HEK293 (cell line): ENCODE measurements at regions not wholly inside any gene's neighbourhood (a gene's known extent, or its start where the extent isn't known, plus 50 kb on each side); places are given as distances from the start of the nearest gene placed in this dataset.

Experiments used
- CTCF ChIA-PET: fragments of 350-600 bp; formaldehyde crosslinking; extraction: SDS; loops from one replicate; lab custom pipeline; 2021; ENCODE audit warnings: antibody characterized with exemption; lab: Yijun Ruan, JAX
- POLR2A ChIA-PET: fragments of 300-600 bp; formaldehyde crosslinking; extraction: SDS; loops from one replicate; lab custom pipeline; 2020; ENCODE audit warnings: antibody characterized with exemption, inconsistent platforms; lab: Yijun Ruan, JAX
- H3K27ac ChIP-seq: fragments of 200-500 bp; sonication (Bioruptor generic); 2 replicates; pipeline ENCODE4 v1.5.1; 2014; ENCODE audit warnings: low read depth, low read length, control low read depth, inconsistent platforms; ENCODE audit errors: extremely low read depth
- H3K36me3 ChIP-seq, 2 experiments: fragments of 200-500 bp in 1 of 2; sonication (Bioruptor generic) in 1 of 2; 1 replicate in 1 of 2; 2 replicates in 1 of 2; pipeline ENCODE4 v1.5.1; 2014 to 2017; ENCODE audit warnings: inconsistent platforms in 2 of 2, low read length in 2 of 2; ENCODE audit not compliant: control insufficient read depth in 2 of 2, insufficient read depth in 1 of 2
- H3K4me1 ChIP-seq: fragments of 200-500 bp; sonication (Bioruptor generic); 2 replicates; pipeline ENCODE4 v1.5.1; 2014; ENCODE audit warnings: mild to moderate bottlenecking, low read length, inconsistent platforms; ENCODE audit not compliant: control insufficient read depth, insufficient read depth
- H3K4me3 ChIP-seq: 2 replicates; pipeline ENCODE4 v1.5.1; 2011; ENCODE audit warnings: low read depth, mild to moderate bottlenecking, control low read depth, low read length, moderate library complexity
- H3K9me3 ChIP-seq: fragments of 200-500 bp; sonication (Bioruptor generic); 2 replicates; pipeline ENCODE4 v1.5.1; 2014; ENCODE audit warnings: low read depth, low read length, inconsistent platforms; ENCODE audit not compliant: control insufficient read depth, insufficient read depth
- BCL11B ChIP-seq: fragments of 450-650 bp; formaldehyde crosslinking; IDR thresholded peaks from 2 replicates; pipeline ENCODE4 v1.5.1; 2016; ENCODE audit warnings: low read depth, missing biosample characterization, missing genetic modification characterization
- GLI2 ChIP-seq: fragments of 450-650 bp; formaldehyde crosslinking; IDR thresholded peaks from 2 replicates; pipeline ENCODE4; 2017; ENCODE audit warnings: missing biosample characterization, missing genetic modification characterization, low read depth, borderline replicate concordance
- GLIS1 ChIP-seq: fragments of 450-650 bp; formaldehyde crosslinking; IDR thresholded peaks from 2 replicates; pipeline ENCODE4 v1.5.1; 2016; ENCODE audit warnings: missing biosample characterization, missing genetic modification characterization
- IKZF3 ChIP-seq: fragments of 450-650 bp; IDR thresholded peaks from 2 replicates; pipeline ENCODE4 v1.5.0; 2018; ENCODE audit warnings: missing biosample characterization, mild to moderate bottlenecking, missing genetic modification characterization, moderate library complexity
- KLF1 ChIP-seq: fragments of 450-650 bp; formaldehyde crosslinking; IDR thresholded peaks from 2 replicates; pipeline ENCODE4 v1.5.1; 2016; ENCODE audit warnings: missing biosample characterization, missing genetic modification characterization
- KLF17 ChIP-seq: fragments of 450-650 bp; formaldehyde crosslinking; IDR thresholded peaks from 2 replicates; pipeline ENCODE4 v1.5.1; 2016; ENCODE audit warnings: missing biosample characterization, missing genetic modification characterization
- KLF9 ChIP-seq: fragments of 450-650 bp; formaldehyde crosslinking; IDR thresholded peaks from 2 replicates; pipeline ENCODE4 v1.5.1; 2016; ENCODE audit warnings: missing biosample characterization, missing genetic modification characterization, low read depth
- MYNN ChIP-seq: fragments of 450-650 bp; formaldehyde crosslinking; IDR thresholded peaks from 2 replicates; pipeline ENCODE4 v1.5.1; 2016; ENCODE audit warnings: missing biosample characterization, missing genetic modification characterization, borderline replicate concordance
- MZF1 ChIP-seq: fragments of 450-650 bp; formaldehyde crosslinking; IDR thresholded peaks from 2 replicates; pipeline ENCODE4 v1.5.1; 2017; ENCODE audit warnings: missing biosample characterization, missing genetic modification characterization, borderline replicate concordance
- YY1 ChIP-seq: fragments of 450-650 bp; formaldehyde crosslinking; IDR thresholded peaks from 2 replicates; pipeline ENCODE4 v1.5.1; 2018; ENCODE audit warnings: missing biosample characterization, missing genetic modification characterization
- ZBTB26 ChIP-seq: fragments of 450-650 bp; formaldehyde crosslinking; optimal IDR thresholded peaks from 2 replicates; pipeline ENCODE3; 2016; ENCODE audit warnings: missing biosample characterization, mild to moderate bottlenecking, missing genetic modification characterization
- ZBTB49 ChIP-seq: fragments of 450-650 bp; formaldehyde crosslinking; IDR thresholded peaks from 2 replicates; pipeline ENCODE4 v1.5.1; 2016; ENCODE audit warnings: missing biosample characterization, missing genetic modification characterization, low read depth
- ZIC2 ChIP-seq: fragments of 450-650 bp; formaldehyde crosslinking; IDR thresholded peaks from 2 replicates; pipeline ENCODE4 v1.5.1; 2016; ENCODE audit warnings: missing biosample characterization, missing genetic modification characterization
- ZNF248 ChIP-seq: fragments of 450-650 bp; formaldehyde crosslinking; IDR thresholded peaks from 2 replicates; pipeline ENCODE4 v1.5.1; 2017; ENCODE audit warnings: missing biosample characterization, missing genetic modification characterization
- ZNF280D ChIP-seq: fragments of 450-650 bp; formaldehyde crosslinking; IDR thresholded peaks from 2 replicates; pipeline ENCODE4 v1.5.1; 2016; ENCODE audit warnings: missing biosample characterization, missing genetic modification characterization
- ZNF48 ChIP-seq: fragments of 450-650 bp; formaldehyde crosslinking; IDR thresholded peaks from 2 replicates; pipeline ENCODE4 v1.5.1; 2016; ENCODE audit warnings: missing biosample characterization, missing genetic modification characterization
- ZNF529 ChIP-seq: fragments of 450-650 bp; formaldehyde crosslinking; IDR thresholded peaks from 2 replicates; pipeline ENCODE4 v1.5.1; 2017; ENCODE audit warnings: missing genetic modification characterization, missing biosample characterization; ENCODE audit not compliant: insufficient replicate concordance

GRCh38 chrX:150227873-150228410 is 135.2 kb upstream of the MAMLD1 start:
- no peaks in the 10 kb centered on the region for H3K4me1 ChIP-seq
- POLR2A ChIA-PET = no interaction called here
- no peak for TF ChIP-seq ZIC2 (tag by site-specific recombination)
- no peak for TF ChIP-seq ZNF529 (tag by site-specific recombination)
- TF ChIP-seq BCL11B (tag by site-specific recombination) = no peak
- no peak for TF ChIP-seq YY1 (tag by site-specific recombination)
- TF ChIP-seq IKZF3 (tag by site-specific recombination) = no peak
- TF ChIP-seq GLI2 = no peak
- TF ChIP-seq KLF1 (tag by site-specific recombination) = no peak
- TF ChIP-seq GLIS1 (tag by site-specific recombination) = no peak
- no peak for TF ChIP-seq MYNN (tag by site-specific recombination)

GRCh38 chrX:150228431-150228830 is 134.7 kb upstream of the MAMLD1 start:
- CTCF ChIA-PET = no interaction called here
- no peak overlapping the region for H3K4me3 ChIP-seq
- no peaks in the 10 kb centered on the region for H3K4me1 ChIP-seq
- H3K27ac ChIP-seq = no peak overlapping the region
- H3K9me3 ChIP-seq = no peaks in the 10 kb centered on the region
- POLR2A ChIA-PET = no interaction called here
- H3K36me3 ChIP-seq = no peaks in the 10 kb centered on the region
- TF ChIP-seq KLF9 (tag by site-specific recombination) = no peak
- TF ChIP-seq ZNF280D = no peak
- no peak for TF ChIP-seq ZBTB49 (tag by site-specific recombination)
- no peak for TF ChIP-seq KLF17 (tag by site-specific recombination)
- TF ChIP-seq GLIS1 (tag by site-specific recombination) = no peak
- no peak for TF ChIP-seq ZNF248
- no peak for TF ChIP-seq ZNF48 (tag by site-specific recombination)
- no peak for TF ChIP-seq MZF1 (tag by site-specific recombination)
- TF ChIP-seq ZBTB26 (tag by site-specific recombination) = no peak

More at GRCh38 chrX:150227873-150228410, 135.2 kb upstream of the MAMLD1 start:
- CTCF ChIA-PET = no interaction called here
- Histone ChIP-seq H3K9me3 (no peaks in the 10 kb centered on the region), H3K4me3 (no peak overlapping the region), H3K36me3 (no peaks in the 10 kb centered on the region), H3K27ac (no peak overlapping the region)
